GM23338 (cell line): ENCODE measurements at regions not wholly inside any gene's neighbourhood (a gene's known extent, or its start where the extent isn't known, plus 50 kb on each side); places are given as distances from the start of the nearest gene placed in this dataset.

Experiments
- ATAC-seq: fragments of 200-7000 bp; cut with Tn5 transposase; 3 replicates; pipeline ENCODE4 v1.9.1; 2020
- DNase-seq: peaks from one replicate; pipeline ENCODE4 v3.0.0-alpha.2; 2015; ENCODE audit warnings: low spot score
- H2AFZ ChIP-seq: fragments of 200-600 bp; sonication (generic); 2 replicates; pipeline ENCODE4 v1.8.0; 2016; ENCODE audit warnings: antibody characterized with exemption, mild to moderate bottlenecking, moderate library complexity
- H3F3A ChIP-seq: fragments of 200-600 bp; sonication (generic); replicated peaks from 2 replicates; pipeline ENCODE4 v1.8.0; 2017; ENCODE audit warnings: antibody characterized with exemption, mixed run types, low read depth
- H3K27ac ChIP-seq: fragments of 200-600 bp; sonication (generic); 2 replicates; pipeline ENCODE4 v1.6.1; 2016; ENCODE audit warnings: low read depth
- H3K27me3 ChIP-seq: fragments of 200-600 bp; sonication (generic); 2 replicates; pipeline ENCODE4 v1.8.0; 2016; ENCODE audit warnings: mild to moderate bottlenecking, mixed run types, moderate library complexity; ENCODE audit not compliant: insufficient read depth
- H3K36me3 ChIP-seq: fragments of 200-600 bp; sonication (generic); 2 replicates; pipeline ENCODE4 v1.8.0; 2016; ENCODE audit warnings: mild to moderate bottlenecking; ENCODE audit not compliant: insufficient read depth
- H3K4me1 ChIP-seq: fragments of 200-600 bp; sonication (generic); 2 replicates; pipeline ENCODE4 v1.8.0; 2016; ENCODE audit warnings: mild to moderate bottlenecking, moderate library complexity; ENCODE audit not compliant: insufficient read depth
- H3K4me2 ChIP-seq: fragments of 200-600 bp; sonication (generic); 2 replicates; pipeline ENCODE4 v1.7.1; 2017; ENCODE audit warnings: mixed run types
- H3K4me3 ChIP-seq: fragments of 200-600 bp; sonication (generic); 2 replicates; pipeline ENCODE4 v1.6.1; 2016; ENCODE audit warnings: mixed run types
- H3K79me2 ChIP-seq: fragments of 200-600 bp; sonication (generic); replicated peaks from 2 replicates; pipeline ENCODE4 v1.8.0; 2017; ENCODE audit warnings: mild to moderate bottlenecking; ENCODE audit not compliant: insufficient read depth
- H3K9me2 ChIP-seq: fragments of 200-600 bp; sonication (generic); 2 replicates; pipeline ENCODE4 v1.8.0; 2017; ENCODE audit not compliant: insufficient read depth
- H4K20me1 ChIP-seq: fragments of 200-600 bp; sonication (generic); replicated peaks from 2 replicates; pipeline ENCODE4 v1.8.0; 2017; ENCODE audit warnings: mild to moderate bottlenecking; ENCODE audit not compliant: insufficient read depth
- H3K27ac Mint-ChIP-seq: 2 replicates; pipeline ENCODE4 v1.8.0; 2020; ENCODE audit warnings: inconsistent platforms, mild to moderate bottlenecking, moderate library complexity, mixed read lengths
- H3K27me3 Mint-ChIP-seq: 3 replicates; pipeline ENCODE4 v1.8.0; 2022; ENCODE audit warnings: low read depth, mild to moderate bottlenecking, moderate library complexity, mixed read lengths, inconsistent platforms; ENCODE audit not compliant: insufficient read depth, poor library complexity
- H3K36me3 Mint-ChIP-seq: 3 replicates; pipeline ENCODE4 v1.8.0; 2021; ENCODE audit warnings: low read depth, mild to moderate bottlenecking, inconsistent platforms, moderate library complexity, mixed read lengths
- H3K4me1 Mint-ChIP-seq: 3 replicates; pipeline ENCODE4 v1.8.0; 2020; ENCODE audit warnings: mild to moderate bottlenecking, inconsistent platforms, mixed read lengths
- H3K4me3 Mint-ChIP-seq: 3 replicates; pipeline ENCODE4 v1.8.0; 2021; ENCODE audit warnings: moderate library complexity, mild to moderate bottlenecking, inconsistent platforms, mixed read lengths
- H3K9me3 Mint-ChIP-seq: 3 replicates; pipeline ENCODE4 v1.8.0; 2020; ENCODE audit warnings: moderate library complexity, mild to moderate bottlenecking, inconsistent platforms, mixed read lengths
- CREB1 ChIP-seq: fragments of 250-450 bp; sonication (Bioruptor Pico); IDR thresholded peaks from 2 replicates; pipeline ENCODE4 v1.5.0; 2020; ENCODE audit warnings: low read depth, mild to moderate bottlenecking, moderate library complexity
- EZH2 ChIP-seq: fragments of 200-600 bp; sonication (generic); IDR thresholded peaks from one replicate; pipeline ENCODE4 v1.8.0; 2017; ENCODE audit warnings: antibody characterized with exemption, mild to moderate bottlenecking, low read depth; ENCODE audit not compliant: unreplicated experiment
- EZH2phosphoT487 ChIP-seq: fragments of 200-600 bp; sonication (generic); IDR thresholded peaks from one replicate; pipeline ENCODE4 v1.8.1; 2018; ENCODE audit warnings: antibody characterized with exemption; ENCODE audit not compliant: unreplicated experiment
- NANOG ChIP-seq: IDR thresholded peaks from 2 replicates; pipeline ENCODE4 v1.6.1; 2016; ENCODE audit warnings: antibody characterized with exemption, borderline replicate concordance
- REST ChIP-seq: IDR thresholded peaks from one replicate; pipeline ENCODE4 v1.6.1; 2018; ENCODE audit warnings: antibody characterized with exemption; ENCODE audit not compliant: unreplicated experiment
- ZNF114 ChIP-seq: fragments of 250-450 bp; sonication (Bioruptor Pico); IDR thresholded peaks from 2 replicates; pipeline ENCODE4 v1.5.0; 2020; ENCODE audit warnings: mild to moderate bottlenecking, moderate library complexity
- ZNF331 ChIP-seq: fragments of 250-450 bp; sonication (Bioruptor Pico); IDR thresholded peaks from 2 replicates; pipeline ENCODE4 v1.5.0; 2020; ENCODE audit warnings: low read depth, mild to moderate bottlenecking, moderate library complexity
- ZNF462 ChIP-seq: fragments of 250-450 bp; sonication (Bioruptor Pico); IDR thresholded peaks from 2 replicates; pipeline ENCODE4 v1.5.0; 2020; ENCODE audit warnings: mild to moderate bottlenecking, moderate library complexity

- no peaks in the 10 kb centered on the region for H3K36me3 ChIP-seq
- H3K79me2 ChIP-seq: no peaks in the 10 kb centered on the region
- peak; percentile 64 for DNase-seq
- H3K4me3 Mint-ChIP-seq: no peak overlapping the region
- H3K4me1 ChIP-seq: peaks cover 29% of the 10 kb centered on the region
- peaks cover 6% of the 10 kb centered on the region for H3K27me3 Mint-ChIP-seq
- ATAC-seq: peak; percentile 50
- no peaks in the 10 kb centered on the region for H3K9me3 Mint-ChIP-seq
- peaks cover 3% of the 10 kb centered on the region; the same call in 1 of the 2 replicates for H3K9me2 ChIP-seq
- H3K4me3 ChIP-seq: no peak overlapping the region
- no peak overlapping the region for H3K4me2 ChIP-seq
- peak overlapping the region; percentile 44 for H2AFZ ChIP-seq
- peaks cover 13% of the 10 kb centered on the region; the same call in 1 of the 2 replicates for H3K27me3 ChIP-seq
- no peaks in the 10 kb centered on the region for H4K20me1 ChIP-seq
- H3K36me3 Mint-ChIP-seq: no peaks in the 10 kb centered on the region
- no peaks in the 10 kb centered on the region for H3F3A ChIP-seq
- peak overlapping the region; percentile 39; the same call in 1 of the 2 replicates for H3K27ac Mint-ChIP-seq
- TF ChIP-seq CREB1 (CRISPR knock-in tag) (no peak), ZNF114 (CRISPR knock-in tag) (no peak), ZNF462 (CRISPR knock-in tag) (no peak)
- H3K27ac ChIP-seq: no peak overlapping the region
- peaks cover 38% of the 10 kb centered on the region for H3K4me1 Mint-ChIP-seq
Observed at GRCh38 chr11:31875866-31876560, 64.9 kb upstream of the PAX6 start.

GRCh38 chr11:31874631-31875191 is 63.6 kb upstream of the PAX6 start:
- TF ChIP-seq REST (no peak), NANOG (no peak), ZNF331 (CRISPR knock-in tag) (no peak), EZH2phosphoT487 (no peak), EZH2 (no peak)
- Histone ChIP-seq H4K20me1 (no peaks in the 10 kb centered on the region), H3K4me1 (peaks cover 35% of the 10 kb centered on the region), H3K4me3 (no peak overlapping the region), H3K79me2 (no peaks in the 10 kb centered on the region), H3K36me3 (no peaks in the 10 kb centered on the region), H2AFZ (no peak overlapping the region; the same call in 1 of the 2 replicates), H3K9me2 (0 out of 2 replicates have a peak, but pooled peaks cover 3% of the 10 kb centered on the region), H3F3A (no peaks in the 10 kb centered on the region), H3K27me3 (peaks cover 24% of the 10 kb centered on the region), H3K4me2 (no peak overlapping the region), H3K27ac (no peak overlapping the region)
- Mint-ChIP-seq H3K9me3 (no peaks in the 10 kb centered on the region), H3K27me3 (peaks cover 7% of the 10 kb centered on the region), H3K36me3 (no peaks in the 10 kb centered on the region), H3K4me1 (peaks cover 43% of the 10 kb centered on the region), H3K4me3 (no peak overlapping the region), H3K27ac (no peak overlapping the region)
- no peak for DNase-seq
- no peak for ATAC-seq
